ENCODE measurements at regions not wholly inside any gene's neighbourhood (a gene's known extent, or its start where the extent isn't known, plus 50 kb on each side); places are given as distances from the start of the nearest gene placed in this dataset.

GRCh38 chr5:158159621-158160020 lies 300.7 kb upstream of the CLINT1 start:
- no peak for DNase-seq (ENCODE audit: low spot score)

GRCh38 chr5:158155811-158156505 lies 297.0 kb upstream of the CLINT1 start:
- no peak for DNase-seq (ENCODE audit: low spot score)

GRCh38 chr5:158155067-158155466 lies 296.1 kb upstream of the CLINT1 start:
- DNase-seq (ENCODE audit: low spot score), result no peak

GRCh38 chr5:158154226-158155005 lies 295.5 kb upstream of the CLINT1 start:
- no peak for DNase-seq (ENCODE audit: low spot score)

- DNase-seq (ENCODE audit: low spot score), result no peak
Observed at GRCh38 chr5:158153508-158153907, 294.6 kb upstream of the CLINT1 start.

- DNase-seq (ENCODE audit: low spot score), result no peak
Observed at GRCh38 chr5:158152136-158152535, 293.2 kb upstream of the CLINT1 start.

- DNase-seq (ENCODE audit: low spot score), result no peak
Observed at GRCh38 chr5:158147227-158147626, 288.3 kb upstream of the CLINT1 start.

- DNase-seq (ENCODE audit: low spot score), result no peak
Observed at GRCh38 chr5:158145827-158146226, 286.9 kb upstream of the CLINT1 start.

GRCh38 chr5:158143081-158143480 lies 284.1 kb upstream of the CLINT1 start:
- DNase-seq (ENCODE audit: low spot score), result no peak

GRCh38 chr5:158142156-158142555 lies 283.2 kb upstream of the CLINT1 start:
- DNase-seq (ENCODE audit: low spot score), result no peak

- no peak for DNase-seq (ENCODE audit: low spot score)
Observed at GRCh38 chr5:158140120-158140731, 281.3 kb upstream of the CLINT1 start.

- DNase-seq (ENCODE audit: low spot score), result no peak
Observed at GRCh38 chr5:158139161-158139560, 280.2 kb upstream of the CLINT1 start.

- DNase-seq (ENCODE audit: low spot score), result no peak
Observed at GRCh38 chr5:158135682-158136179, 276.8 kb upstream of the CLINT1 start.

GRCh38 chr5:158133369-158133768 lies 274.4 kb upstream of the CLINT1 start:
- DNase-seq (ENCODE audit: low spot score), result no peak

- DNase-seq (ENCODE audit: low spot score), result no peak
Observed at GRCh38 chr5:158127536-158127935, 268.6 kb upstream of the CLINT1 start.

GRCh38 chr5:158126442-158127405 lies 267.8 kb upstream of the CLINT1 start:
- no peak for DNase-seq (ENCODE audit: low spot score)

- DNase-seq (ENCODE audit: low spot score), result no peak
Observed at GRCh38 chr5:158124606-158125316, 265.8 kb upstream of the CLINT1 start.

GRCh38 chr5:158123595-158123994 lies 264.6 kb upstream of the CLINT1 start:
- no peak for DNase-seq (ENCODE audit: low spot score)

GRCh38 chr5:158121678-158122077 lies 262.7 kb upstream of the CLINT1 start:
- DNase-seq (ENCODE audit: low spot score), result no peak

- no peak for DNase-seq (ENCODE audit: low spot score)
Observed at GRCh38 chr5:158120760-158121159, 261.8 kb upstream of the CLINT1 start.
